ENCODE measurements at regions not wholly inside any gene's neighbourhood (a gene's known extent, or its start where the extent isn't known, plus 50 kb on each side); places are given as distances from the start of the nearest gene placed in this dataset.

DNA sequence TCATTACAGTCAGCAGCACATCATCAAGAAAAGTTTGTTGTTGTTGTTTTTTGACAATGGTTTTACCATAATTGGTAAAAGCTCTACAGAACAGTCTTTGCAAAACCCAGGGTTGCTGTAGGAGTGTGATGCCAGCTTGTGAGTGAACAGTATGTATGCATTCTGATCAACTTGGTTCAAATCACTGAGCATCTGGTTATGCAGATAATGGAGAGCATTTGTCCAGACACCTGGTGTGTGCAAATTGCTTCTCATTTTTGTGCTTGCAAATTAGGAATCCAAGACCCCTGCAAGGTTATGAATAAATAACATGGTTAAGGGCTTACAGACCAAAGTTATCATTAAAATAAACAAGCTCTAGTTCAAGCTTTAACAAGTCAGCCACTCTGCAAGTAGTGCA is 448.7 kb upstream of the ACTBL2 start:
- TF ChIP-seq, protein P1, sequence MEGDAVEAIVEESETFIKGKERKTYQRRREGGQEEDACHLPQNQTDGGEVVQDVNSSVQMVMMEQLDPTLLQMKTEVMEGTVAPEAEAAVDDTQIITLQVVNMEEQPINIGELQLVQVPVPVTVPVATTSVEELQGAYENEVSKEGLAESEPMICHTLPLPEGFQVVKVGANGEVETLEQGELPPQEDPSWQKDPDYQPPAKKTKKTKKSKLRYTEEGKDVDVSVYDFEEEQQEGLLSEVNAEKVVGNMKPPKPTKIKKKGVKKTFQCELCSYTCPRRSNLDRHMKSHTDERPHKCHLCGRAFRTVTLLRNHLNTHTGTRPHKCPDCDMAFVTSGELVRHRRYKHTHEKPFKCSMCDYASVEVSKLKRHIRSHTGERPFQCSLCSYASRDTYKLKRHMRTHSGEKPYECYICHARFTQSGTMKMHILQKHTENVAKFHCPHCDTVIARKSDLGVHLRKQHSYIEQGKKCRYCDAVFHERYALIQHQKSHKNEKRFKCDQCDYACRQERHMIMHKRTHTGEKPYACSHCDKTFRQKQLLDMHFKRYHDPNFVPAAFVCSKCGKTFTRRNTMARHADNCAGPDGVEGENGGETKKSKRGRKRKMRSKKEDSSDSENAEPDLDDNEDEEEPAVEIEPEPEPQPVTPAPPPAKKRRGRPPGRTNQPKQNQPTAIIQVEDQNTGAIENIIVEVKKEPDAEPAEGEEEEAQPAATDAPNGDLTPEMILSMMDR (IDR thresholded peaks at IDR 0.05), result no peak
- TF ChIP-seq, protein P2, sequence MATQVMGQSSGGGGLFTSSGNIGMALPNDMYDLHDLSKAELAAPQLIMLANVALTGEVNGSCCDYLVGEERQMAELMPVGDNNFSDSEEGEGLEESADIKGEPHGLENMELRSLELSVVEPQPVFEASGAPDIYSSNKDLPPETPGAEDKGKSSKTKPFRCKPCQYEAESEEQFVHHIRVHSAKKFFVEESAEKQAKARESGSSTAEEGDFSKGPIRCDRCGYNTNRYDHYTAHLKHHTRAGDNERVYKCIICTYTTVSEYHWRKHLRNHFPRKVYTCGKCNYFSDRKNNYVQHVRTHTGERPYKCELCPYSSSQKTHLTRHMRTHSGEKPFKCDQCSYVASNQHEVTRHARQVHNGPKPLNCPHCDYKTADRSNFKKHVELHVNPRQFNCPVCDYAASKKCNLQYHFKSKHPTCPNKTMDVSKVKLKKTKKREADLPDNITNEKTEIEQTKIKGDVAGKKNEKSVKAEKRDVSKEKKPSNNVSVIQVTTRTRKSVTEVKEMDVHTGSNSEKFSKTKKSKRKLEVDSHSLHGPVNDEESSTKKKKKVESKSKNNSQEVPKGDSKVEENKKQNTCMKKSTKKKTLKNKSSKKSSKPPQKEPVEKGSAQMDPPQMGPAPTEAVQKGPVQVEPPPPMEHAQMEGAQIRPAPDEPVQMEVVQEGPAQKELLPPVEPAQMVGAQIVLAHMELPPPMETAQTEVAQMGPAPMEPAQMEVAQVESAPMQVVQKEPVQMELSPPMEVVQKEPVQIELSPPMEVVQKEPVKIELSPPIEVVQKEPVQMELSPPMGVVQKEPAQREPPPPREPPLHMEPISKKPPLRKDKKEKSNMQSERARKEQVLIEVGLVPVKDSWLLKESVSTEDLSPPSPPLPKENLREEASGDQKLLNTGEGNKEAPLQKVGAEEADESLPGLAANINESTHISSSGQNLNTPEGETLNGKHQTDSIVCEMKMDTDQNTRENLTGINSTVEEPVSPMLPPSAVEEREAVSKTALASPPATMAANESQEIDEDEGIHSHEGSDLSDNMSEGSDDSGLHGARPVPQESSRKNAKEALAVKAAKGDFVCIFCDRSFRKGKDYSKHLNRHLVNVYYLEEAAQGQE (IDR thresholded peaks at IDR 0.05; ENCODE audit: insufficient read depth in 1 of 2, low read depth in 2 of 2, low read length in 1 of 2), result no peak
- no peak for TF ChIP-seq POLR2AphosphoS5 (IDR thresholded peaks at IDR 0.05; ENCODE audit: low read depth, low read length)
- TF ChIP-seq SIN3A (IDR thresholded peaks at IDR 0.05; ENCODE audit: borderline replicate concordance, insufficient read depth, low read depth, low read length), result no peak

Measured in Panc1 (cell line).